Choroid plexus epithelial cell (primary cell): ENCODE measurements at regions not wholly inside any gene's neighbourhood (a gene's known extent, or its start where the extent isn't known, plus 50 kb on each side); places are given as distances from the start of the nearest gene placed in this dataset.

ENCODE experiments used
- DNase-seq: peaks from one replicate; pipeline ENCODE4 v3.0.0-alpha.2; 2010; ENCODE audit warnings: low read depth
- H3K4me3 ChIP-seq: 2 replicates; pipeline ENCODE4 v1.5.1; 2011; ENCODE audit warnings: low read depth, mild to moderate bottlenecking, control low read depth, low read length, moderate library complexity
- CTCF ChIP-seq: conservative IDR thresholded peaks from 2 replicates; pipeline ENCODE4 v1.5.1; 2011; ENCODE audit warnings: low read depth, mild to moderate bottlenecking, control low read depth, inconsistent platforms, low read length, moderate library complexity

DNA sequence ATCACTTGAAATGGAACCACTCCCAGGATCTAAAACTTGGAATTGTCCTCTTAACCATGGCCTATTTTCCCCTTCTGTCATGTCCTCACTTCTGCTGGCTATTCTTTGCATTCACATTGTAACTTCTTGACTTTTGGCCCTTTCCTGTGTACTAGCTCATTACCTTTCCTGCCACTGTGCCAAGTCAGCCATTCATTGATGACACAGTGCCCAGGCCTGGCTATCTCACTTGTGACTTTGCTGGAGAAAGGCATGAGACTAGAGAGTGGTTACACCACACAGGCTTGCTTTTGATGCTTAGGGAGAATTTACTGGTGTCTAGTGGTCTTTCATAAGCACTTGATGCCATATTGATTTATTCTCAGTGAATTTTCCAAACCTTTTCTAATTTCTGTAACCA, 101.1 kb downstream of the NR1D2 start:
- no peak for DNase-seq
- TF ChIP-seq CTCF, result no peak
- no peak overlapping the region for H3K4me3 ChIP-seq

- DNase-seq, result no peak
- TF ChIP-seq CTCF, result no peak
- no peak overlapping the region for H3K4me3 ChIP-seq
Measured at GRCh38 chr3:24047513-24047912, 102.4 kb downstream of the NR1D2 start.

DNA sequence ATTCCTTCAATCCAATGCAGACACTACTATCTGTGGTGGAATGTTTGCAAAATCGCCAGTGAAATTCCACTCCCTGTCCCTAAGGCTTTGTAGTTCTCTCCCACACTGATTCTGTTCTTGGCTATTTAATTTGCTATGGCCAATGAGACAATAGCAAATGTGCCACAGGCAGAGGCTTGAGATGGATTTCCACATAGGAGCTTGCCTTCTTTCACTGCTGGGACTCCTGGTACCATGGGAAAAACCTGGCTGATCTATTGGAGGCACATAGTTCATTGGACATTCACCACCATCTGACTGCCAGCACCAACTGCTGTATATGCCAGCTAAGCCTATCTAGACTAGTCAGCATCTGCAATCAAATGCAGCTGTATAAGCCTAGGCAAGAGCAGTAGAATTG, 103.8 kb downstream of the NR1D2 start:
- H3K4me3 ChIP-seq, result no peak overlapping the region
- DNase-seq, result peak; percentile 26
- TF ChIP-seq CTCF, result no peak

GRCh38 chr3:24052446-24052845, 107.4 kb downstream of the NR1D2 start:
- no peak for DNase-seq
- no peak for TF ChIP-seq CTCF
- no peak overlapping the region for H3K4me3 ChIP-seq

- TF ChIP-seq CTCF, result no peak
- no peak for DNase-seq
- no peak overlapping the region for H3K4me3 ChIP-seq
Measured at GRCh38 chr3:24058940-24059705, 114.0 kb downstream of the NR1D2 start.

- no peak overlapping the region for H3K4me3 ChIP-seq
- DNase-seq, result peak; percentile 81
- peak; percentile 35 for TF ChIP-seq CTCF
Measured at GRCh38 chr3:24060055-24060454, 115.0 kb downstream of the NR1D2 start.

- DNase-seq, result peak; percentile 19
- TF ChIP-seq CTCF, result no peak
- no peak overlapping the region for H3K4me3 ChIP-seq
Measured at GRCh38 chr3:24062916-24063315, 117.8 kb downstream of the NR1D2 start.
